ENCODE measurements at regions not wholly inside any gene's neighbourhood (a gene's known extent, or its start where the extent isn't known, plus 50 kb on each side); places are given as distances from the start of the nearest gene placed in this dataset.

DNA sequence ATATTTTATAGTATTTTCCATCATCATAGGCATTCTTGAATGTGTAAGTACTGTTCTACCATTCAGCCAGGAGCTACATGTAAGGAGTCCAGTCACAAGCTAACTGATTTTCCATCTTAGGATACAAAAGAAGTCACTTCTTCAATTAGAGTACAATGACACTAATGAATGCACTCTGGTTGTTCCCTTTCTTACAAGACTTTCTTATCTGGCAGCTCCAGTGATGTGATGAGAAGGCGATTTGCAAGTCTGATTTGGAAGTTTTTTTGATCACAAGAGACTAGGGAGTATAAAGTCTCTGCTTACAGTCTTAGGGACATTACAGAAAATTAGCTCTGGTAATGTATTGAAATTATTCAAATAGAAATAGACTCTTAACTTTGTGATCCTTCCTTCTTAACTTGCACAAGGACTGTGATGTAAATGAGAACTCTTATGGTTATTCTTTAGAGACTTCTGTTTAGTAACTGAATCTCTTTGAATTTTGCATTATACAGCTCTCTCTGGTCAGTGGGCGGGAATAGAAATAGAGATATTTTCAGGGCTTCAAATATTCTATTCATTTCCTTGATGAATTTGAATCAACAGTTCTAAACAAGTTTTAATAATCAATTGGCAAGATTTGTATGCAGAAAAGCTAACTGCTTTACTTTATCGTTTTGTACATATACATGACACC lies 130.4 kb upstream of the CDH6 start:
- ATAC-seq = no peak
- TF ChIP-seq RARB (CRISPR knock-in tag; IDR thresholded peaks at IDR 0.05) (no peak), SNAI2 (CRISPR knock-in tag; IDR thresholded peaks at IDR 0.05) (no peak), BACH2 (CRISPR knock-in tag; IDR thresholded peaks at IDR 0.05; ENCODE audit: borderline replicate concordance) (no peak), ESRRG (CRISPR knock-in tag; IDR thresholded peaks at IDR 0.05) (no peak), ZC3H10 (CRISPR knock-in tag; IDR thresholded peaks at IDR 0.05) (no peak), CREB5 (CRISPR knock-in tag; IDR thresholded peaks at IDR 0.05; ENCODE audit: low read depth) (no peak), PPARA (CRISPR knock-in tag; IDR thresholded peaks at IDR 0.05; ENCODE audit: borderline replicate concordance) (no peak), POU6F1 (CRISPR knock-in tag; IDR thresholded peaks at IDR 0.05; ENCODE audit: borderline replicate concordance, low read depth) (no peak), CSRNP3 (CRISPR knock-in tag; IDR thresholded peaks at IDR 0.05) (no peak), ZNF8 (CRISPR knock-in tag; IDR thresholded peaks at IDR 0.05) (no peak), TCF4 (CRISPR knock-in tag; IDR thresholded peaks at IDR 0.05; ENCODE audit: borderline replicate concordance) (no peak), ZFP30 (CRISPR knock-in tag; IDR thresholded peaks at IDR 0.05) (no peak), OSR1 (CRISPR knock-in tag; IDR thresholded peaks at IDR 0.05) (no peak), ZFP3 (CRISPR knock-in tag; IDR thresholded peaks at IDR 0.05) (no peak)

- TF ChIP-seq ZNF565 (CRISPR knock-in tag; conservative IDR thresholded peaks at IDR 0.05; ENCODE audit: low read depth) (no peak), RARB (CRISPR knock-in tag; IDR thresholded peaks at IDR 0.05) (no peak)
- no peak for ATAC-seq
Observed at GRCh38 chr5:31059889-31060288, 133.6 kb upstream of the CDH6 start.

DNA sequence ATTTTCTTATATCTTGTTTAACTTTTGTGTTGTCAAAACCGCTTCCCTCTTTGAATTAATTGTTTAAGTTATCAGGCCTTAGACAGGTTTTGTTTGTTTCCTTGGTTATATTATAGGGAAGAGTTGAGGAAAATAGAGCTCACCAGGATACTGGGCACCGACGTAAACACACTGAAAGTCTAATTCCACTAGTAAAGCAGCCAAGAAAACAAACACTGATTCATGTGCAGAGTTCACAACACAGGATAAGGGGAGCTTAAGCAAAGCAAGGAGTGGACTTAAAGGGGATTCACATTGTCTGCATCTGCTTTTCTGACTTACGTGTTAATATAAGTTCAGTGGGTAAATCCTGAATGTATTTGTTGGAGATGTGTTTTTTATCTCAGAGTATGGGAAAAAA lies 139.0 kb upstream of the CDH6 start:
- ATAC-seq = no peak

More for the DNA sequence above, 139.0 kb upstream of the CDH6 start:
- TF ChIP-seq ESRRG (CRISPR knock-in tag; IDR thresholded peaks at IDR 0.05) = no peak
- no peak for TF ChIP-seq RARB (CRISPR knock-in tag; IDR thresholded peaks at IDR 0.05)
- no peak for TF ChIP-seq CREB5 (CRISPR knock-in tag; IDR thresholded peaks at IDR 0.05; ENCODE audit: low read depth)
- TF ChIP-seq GLIS3 (CRISPR knock-in tag; IDR thresholded peaks at IDR 0.05) = no peak
- TF ChIP-seq, protein P1, sequence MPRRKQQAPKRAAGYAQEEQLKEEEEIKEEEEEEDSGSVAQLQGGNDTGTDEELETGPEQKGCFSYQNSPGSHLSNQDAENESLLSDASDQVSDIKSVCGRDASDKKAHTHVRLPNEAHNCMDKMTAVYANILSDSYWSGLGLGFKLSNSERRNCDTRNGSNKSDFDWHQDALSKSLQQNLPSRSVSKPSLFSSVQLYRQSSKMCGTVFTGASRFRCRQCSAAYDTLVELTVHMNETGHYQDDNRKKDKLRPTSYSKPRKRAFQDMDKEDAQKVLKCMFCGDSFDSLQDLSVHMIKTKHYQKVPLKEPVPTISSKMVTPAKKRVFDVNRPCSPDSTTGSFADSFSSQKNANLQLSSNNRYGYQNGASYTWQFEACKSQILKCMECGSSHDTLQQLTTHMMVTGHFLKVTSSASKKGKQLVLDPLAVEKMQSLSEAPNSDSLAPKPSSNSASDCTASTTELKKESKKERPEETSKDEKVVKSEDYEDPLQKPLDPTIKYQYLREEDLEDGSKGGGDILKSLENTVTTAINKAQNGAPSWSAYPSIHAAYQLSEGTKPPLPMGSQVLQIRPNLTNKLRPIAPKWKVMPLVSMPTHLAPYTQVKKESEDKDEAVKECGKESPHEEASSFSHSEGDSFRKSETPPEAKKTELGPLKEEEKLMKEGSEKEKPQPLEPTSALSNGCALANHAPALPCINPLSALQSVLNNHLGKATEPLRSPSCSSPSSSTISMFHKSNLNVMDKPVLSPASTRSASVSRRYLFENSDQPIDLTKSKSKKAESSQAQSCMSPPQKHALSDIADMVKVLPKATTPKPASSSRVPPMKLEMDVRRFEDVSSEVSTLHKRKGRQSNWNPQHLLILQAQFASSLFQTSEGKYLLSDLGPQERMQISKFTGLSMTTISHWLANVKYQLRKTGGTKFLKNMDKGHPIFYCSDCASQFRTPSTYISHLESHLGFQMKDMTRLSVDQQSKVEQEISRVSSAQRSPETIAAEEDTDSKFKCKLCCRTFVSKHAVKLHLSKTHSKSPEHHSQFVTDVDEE (CRISPR knock-in tag; IDR thresholded peaks at IDR 0.05) = no peak
- TF ChIP-seq POU6F1 (CRISPR knock-in tag; IDR thresholded peaks at IDR 0.05; ENCODE audit: borderline replicate concordance, low read depth) = no peak

Data from SK-N-SH treated with all-trans-retinoic acid at 6 μM for 48 hours (cell line).